Keratinocyte (primary cell): ENCODE measurements at regions not wholly inside any gene's neighbourhood (a gene's known extent, or its start where the extent isn't known, plus 50 kb on each side); places are given as distances from the start of the nearest gene placed in this dataset.

Source experiments
- DNase-seq: peaks from one replicate; pipeline ENCODE4 v3.0.0-alpha.2; 2011; ENCODE audit warnings: low read depth, missing footprints, low spot score
- FAIRE-seq: peaks from 2 replicates; lab custom pipeline; 2011; peaks lifted over from hg19 to GRCh38; lab: Jason Lieb, UNC
- H2AFZ ChIP-seq: 2 replicates; pipeline ENCODE4 v1.6.0; 2012; ENCODE audit warnings: low read length, control low read depth, inconsistent platforms; ENCODE audit not compliant: control insufficient read depth
- H3K27ac ChIP-seq: 2 replicates; pipeline ENCODE4 v1.5.1; 2011; ENCODE audit warnings: low read length; ENCODE audit not compliant: control insufficient read depth, insufficient read depth
- H3K27me3 ChIP-seq: 3 replicates; pipeline ENCODE4 v1.6.0; 2011; ENCODE audit warnings: low read length; ENCODE audit not compliant: control insufficient read depth, insufficient read depth; ENCODE audit errors: extremely low read depth
- H3K36me3 ChIP-seq, 2 experiments: 2 replicates in 1 of 2; 3 replicates in 1 of 2; pipeline ENCODE4 v1.5.1; 2011; ENCODE audit warnings: low read length in 2 of 2, mild to moderate bottlenecking in 1 of 2; ENCODE audit not compliant: control insufficient read depth in 2 of 2, insufficient read depth in 2 of 2; ENCODE audit errors: extremely low read depth in 1 of 2
- H3K4me1 ChIP-seq: 3 replicates; pipeline ENCODE4 v1.5.1; 2011; ENCODE audit warnings: low read length; ENCODE audit not compliant: control insufficient read depth, insufficient read depth; ENCODE audit errors: extremely low read depth
- H3K4me2 ChIP-seq: 3 replicates; pipeline ENCODE4 v1.6.0; 2011; ENCODE audit warnings: low read depth, low read length; ENCODE audit not compliant: control insufficient read depth, insufficient read depth; ENCODE audit errors: extremely low read depth
- H3K4me3 ChIP-seq, 3 experiments: fragments of 200-600 bp in 1 of 3; sonication (generic) in 1 of 3; 2 replicates in 2 of 3; 3 replicates in 1 of 3; pipeline ENCODE4 v1.5.1; 2011 to 2016; ENCODE audit warnings: low read length in 3 of 3, mild to moderate bottlenecking in 3 of 3, control low read depth in 2 of 3, inconsistent platforms in 1 of 3, low read depth in 1 of 3, mixed read lengths in 1 of 3, mixed run types in 1 of 3, moderate library complexity in 1 of 3; ENCODE audit not compliant: control insufficient read depth in 2 of 3, insufficient read depth in 2 of 3; ENCODE audit errors: extremely low read depth in 1 of 3
- H3K79me2 ChIP-seq: 2 replicates; pipeline ENCODE4 v1.6.0; 2012; ENCODE audit warnings: low read length; ENCODE audit not compliant: control insufficient read depth, insufficient read depth
- H3K9ac ChIP-seq: 3 replicates; pipeline ENCODE4 v1.6.0; 2011; ENCODE audit warnings: low read length; ENCODE audit not compliant: control insufficient read depth, insufficient read depth; ENCODE audit errors: extremely low read depth
- H3K9me1 ChIP-seq: 3 replicates; pipeline ENCODE4 v1.6.0; 2011; ENCODE audit warnings: low read length; ENCODE audit not compliant: control insufficient read depth, insufficient read depth; ENCODE audit errors: extremely low read depth
- H3K9me3 ChIP-seq: 2 replicates; pipeline ENCODE4 v1.5.1; 2012; ENCODE audit warnings: low read depth, low read length; ENCODE audit not compliant: control insufficient read depth
- H4K20me1 ChIP-seq: 3 replicates; pipeline ENCODE4 v1.6.0; 2011; ENCODE audit warnings: low read length; ENCODE audit not compliant: control insufficient read depth, insufficient read depth; ENCODE audit errors: extremely low read depth
- CTCF ChIP-seq, 3 experiments: IDR thresholded peaks in 1 of 3; conservative IDR thresholded peaks in 1 of 3; optimal IDR thresholded peaks in 1 of 3; 2 replicates in 2 of 3; 3 replicates in 1 of 3; pipeline versions ENCODE3 to v1.5.1; 2011; ENCODE audit warnings: low read length in 3 of 3, mild to moderate bottlenecking in 3 of 3, moderate library complexity in 2 of 3, control low read depth in 1 of 3, inconsistent platforms in 1 of 3; ENCODE audit not compliant: insufficient read depth in 2 of 3; ENCODE audit errors: extremely low read depth in 1 of 3
- EZH2 ChIP-seq: IDR thresholded peaks from one replicate; pipeline ENCODE4 v1.6.1; 2012; ENCODE audit warnings: inconsistent platforms, mild to moderate bottlenecking, low read length, moderate library complexity
- dilution Hi-C: fragments of 300-500 bp; cut with MboI; formaldehyde crosslinking; loops from one replicate; pipeline ENCODE4 v1.7.0; 2020; ENCODE audit warnings: low sequenced_read_pairs; ENCODE audit not compliant: extremely low pct_ligation_motif_present

- Histone ChIP-seq H3K9ac (no peak overlapping the region), H3K79me2 (no peaks in the 10 kb centered on the region), H3K27ac (no peak overlapping the region), H3K4me1 (peaks cover 11% of the 10 kb centered on the region), H3K4me3 (no peak overlapping the region), H3K27me3 (no peaks in the 10 kb centered on the region), H3K9me3 (no peaks in the 10 kb centered on the region), H2AFZ (no peak overlapping the region), H3K4me2 (no peak overlapping the region), H3K9me1 (no peaks in the 10 kb centered on the region), H4K20me1 (no peaks in the 10 kb centered on the region), H3K36me3 (no peaks in the 10 kb centered on the region)
- no peak for DNase-seq
- TF ChIP-seq CTCF (optimal IDR thresholded peaks at IDR 0.05 in 1 of 3, IDR thresholded peaks at IDR 0.05 in 1 of 3, conservative IDR thresholded peaks at IDR 0.05 in 1 of 3; ENCODE audit: extremely low read depth in 1 of 3, insufficient read depth in 2 of 3, low read length in 3 of 3) (no peak), EZH2 (no peak)
- no peak for FAIRE-seq
- dilution Hi-C loops = no loop called here
Observed at GRCh38 chr2:195534971-195535370, 122.1 kb upstream of the SLC39A10 start.

- no peaks in the 10 kb centered on the region for H3K79me2 ChIP-seq
- H2AFZ ChIP-seq = no peak overlapping the region
- no peak overlapping the region for H3K9ac ChIP-seq
- peaks cover 11% of the 10 kb centered on the region for H3K4me1 ChIP-seq
- TF ChIP-seq CTCF (optimal IDR thresholded peaks at IDR 0.05 in 1 of 3, IDR thresholded peaks at IDR 0.05 in 1 of 3, conservative IDR thresholded peaks at IDR 0.05 in 1 of 3; ENCODE audit: extremely low read depth in 1 of 3, insufficient read depth in 2 of 3, low read length in 3 of 3) (no peak), EZH2 (no peak)
- H3K27me3 ChIP-seq = no peaks in the 10 kb centered on the region
- H3K9me3 ChIP-seq = no peaks in the 10 kb centered on the region
- H3K9me1 ChIP-seq = no peaks in the 10 kb centered on the region
- dilution Hi-C loops = no loop called here
- DNase-seq (peak; percentile 25), FAIRE-seq (peak; percentile 64)
- H3K36me3 ChIP-seq = no peaks in the 10 kb centered on the region
- H3K27ac ChIP-seq = no peak overlapping the region
- peak overlapping the region; percentile 24 for H3K4me2 ChIP-seq
- H4K20me1 ChIP-seq = no peaks in the 10 kb centered on the region
- no peak overlapping the region for H3K4me3 ChIP-seq
Observed at GRCh38 chr2:195533771-195534642, 123.0 kb upstream of the SLC39A10 start.
